SK-N-SH treated with all-trans-retinoic acid at 6 μM for 48 hours (cell line): ENCODE measurements at regions not wholly inside any gene's neighbourhood (a gene's known extent, or its start where the extent isn't known, plus 50 kb on each side); places are given as distances from the start of the nearest gene placed in this dataset.

Source experiments
- ARNTL ChIP-seq: fragments of 450-650 bp; formaldehyde crosslinking; IDR thresholded peaks from 2 replicates; pipeline ENCODE4 v1.5.0; 2020; ENCODE audit warnings: low read depth, mild to moderate bottlenecking, moderate library complexity, borderline replicate concordance
- OSR1 ChIP-seq: fragments of 250-450 bp; sonication (Bioruptor Pico); IDR thresholded peaks from 2 replicates; pipeline ENCODE4 v1.8.0; 2022; ENCODE audit warnings: moderate library complexity, mild to moderate bottlenecking, inconsistent platforms
- RARB ChIP-seq: fragments of 250-450 bp; sonication (Bioruptor Pico); IDR thresholded peaks from 2 replicates; pipeline ENCODE4 v1.8.0; 2021; ENCODE audit warnings: mild to moderate bottlenecking, moderate library complexity
- TCF4 ChIP-seq: fragments of 250-450 bp; sonication (Bioruptor Pico); IDR thresholded peaks from 2 replicates; pipeline ENCODE4 v1.8.0; 2021; ENCODE audit warnings: mild to moderate bottlenecking, moderate library complexity, borderline replicate concordance
- ZC3H10 ChIP-seq: fragments of 250-450 bp; sonication (Bioruptor Pico); IDR thresholded peaks from 2 replicates; pipeline ENCODE4 v1.5.1; 2021; ENCODE audit warnings: mild to moderate bottlenecking, moderate library complexity
- ZFP3 ChIP-seq: fragments of 250-450 bp; sonication (Bioruptor Pico); IDR thresholded peaks from 2 replicates; pipeline ENCODE4 v1.5.0; 2020; ENCODE audit warnings: mild to moderate bottlenecking, moderate library complexity
- ZFP30 ChIP-seq: fragments of 450-650 bp; formaldehyde crosslinking; IDR thresholded peaks from 2 replicates; pipeline ENCODE4 v1.5.0; 2022; ENCODE audit warnings: mild to moderate bottlenecking, moderate library complexity
- ZNF8 ChIP-seq: fragments of 450-650 bp; formaldehyde crosslinking; IDR thresholded peaks from 2 replicates; pipeline ENCODE4 v1.5.0; 2020; ENCODE audit warnings: mild to moderate bottlenecking, moderate library complexity
- TF ChIP-seq, protein P1 (sequence below): fragments of 250-450 bp; sonication (Bioruptor Pico); IDR thresholded peaks from 2 replicates; pipeline ENCODE4 v1.5.1; 2020; ENCODE audit warnings: low read depth, mild to moderate bottlenecking, moderate library complexity
- TF ChIP-seq, protein P2 (sequence below): fragments of 250-450 bp; sonication (Bioruptor Pico); IDR thresholded peaks from 2 replicates; pipeline ENCODE4 v1.8.0; 2020; ENCODE audit warnings: mild to moderate bottlenecking, moderate library complexity, borderline replicate concordance
- TF ChIP-seq, protein P3 (sequence below): fragments of 250-450 bp; sonication (Bioruptor Pico); IDR thresholded peaks from 2 replicates; pipeline ENCODE4 v1.5.1; 2021; ENCODE audit warnings: mild to moderate bottlenecking, moderate library complexity
- TF ChIP-seq, protein P4 (sequence below): fragments of 250-450 bp; sonication (Bioruptor Pico); IDR thresholded peaks from 2 replicates; pipeline ENCODE4 v1.5.0; 2020; ENCODE audit warnings: mild to moderate bottlenecking, moderate library complexity

DNA sequence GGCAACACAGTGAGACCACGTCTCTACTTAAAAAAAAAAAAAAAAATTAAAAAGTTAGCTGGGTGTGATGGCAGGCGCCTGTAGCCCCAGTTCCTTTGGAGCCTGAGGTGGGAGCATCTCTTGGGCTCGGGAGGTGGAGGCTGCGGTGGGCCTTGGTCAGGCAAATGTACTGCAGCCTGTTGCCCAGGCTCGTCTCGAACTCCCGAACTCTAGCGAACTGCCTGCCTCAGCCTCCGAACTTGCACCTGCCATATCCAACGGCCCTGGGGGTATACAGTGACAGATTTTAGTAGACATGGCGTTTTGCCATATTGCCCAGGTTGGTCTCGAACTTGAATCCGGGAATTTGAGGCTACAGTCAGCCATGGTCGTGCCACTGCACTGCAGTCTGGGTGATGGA lies 195.4 kb downstream of the ALG10 start:
- TF ChIP-seq ZFP30, result no peak
- no peak for TF ChIP-seq ARNTL (CRISPR knock-in tag)
- no peak for TF ChIP-seq ZC3H10 (CRISPR knock-in tag)
- TF ChIP-seq TCF4 (CRISPR knock-in tag), result no peak
- no peak for TF ChIP-seq RARB (CRISPR knock-in tag)
- no peak for TF ChIP-seq OSR1 (CRISPR knock-in tag)
- TF ChIP-seq ZNF8, result no peak
- TF ChIP-seq, protein P1, sequence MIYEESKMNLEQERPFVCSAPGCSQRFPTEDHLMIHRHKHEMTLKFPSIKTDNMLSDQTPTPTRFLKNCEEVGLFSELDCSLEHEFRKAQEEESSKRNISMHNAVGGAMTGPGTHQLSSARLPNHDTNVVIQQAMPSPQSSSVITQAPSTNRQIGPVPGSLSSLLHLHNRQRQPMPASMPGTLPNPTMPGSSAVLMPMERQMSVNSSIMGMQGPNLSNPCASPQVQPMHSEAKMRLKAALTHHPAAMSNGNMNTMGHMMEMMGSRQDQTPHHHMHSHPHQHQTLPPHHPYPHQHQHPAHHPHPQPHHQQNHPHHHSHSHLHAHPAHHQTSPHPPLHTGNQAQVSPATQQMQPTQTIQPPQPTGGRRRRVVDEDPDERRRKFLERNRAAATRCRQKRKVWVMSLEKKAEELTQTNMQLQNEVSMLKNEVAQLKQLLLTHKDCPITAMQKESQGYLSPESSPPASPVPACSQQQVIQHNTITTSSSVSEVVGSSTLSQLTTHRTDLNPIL, result no peak
- TF ChIP-seq, protein P2, sequence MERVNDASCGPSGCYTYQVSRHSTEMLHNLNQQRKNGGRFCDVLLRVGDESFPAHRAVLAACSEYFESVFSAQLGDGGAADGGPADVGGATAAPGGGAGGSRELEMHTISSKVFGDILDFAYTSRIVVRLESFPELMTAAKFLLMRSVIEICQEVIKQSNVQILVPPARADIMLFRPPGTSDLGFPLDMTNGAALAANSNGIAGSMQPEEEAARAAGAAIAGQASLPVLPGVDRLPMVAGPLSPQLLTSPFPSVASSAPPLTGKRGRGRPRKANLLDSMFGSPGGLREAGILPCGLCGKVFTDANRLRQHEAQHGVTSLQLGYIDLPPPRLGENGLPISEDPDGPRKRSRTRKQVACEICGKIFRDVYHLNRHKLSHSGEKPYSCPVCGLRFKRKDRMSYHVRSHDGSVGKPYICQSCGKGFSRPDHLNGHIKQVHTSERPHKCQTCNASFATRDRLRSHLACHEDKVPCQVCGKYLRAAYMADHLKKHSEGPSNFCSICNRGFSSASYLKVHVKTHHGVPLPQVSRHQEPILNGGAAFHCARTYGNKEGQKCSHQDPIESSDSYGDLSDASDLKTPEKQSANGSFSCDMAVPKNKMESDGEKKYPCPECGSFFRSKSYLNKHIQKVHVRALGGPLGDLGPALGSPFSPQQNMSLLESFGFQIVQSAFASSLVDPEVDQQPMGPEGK (CRISPR knock-in tag), result no peak
- TF ChIP-seq, protein P3, sequence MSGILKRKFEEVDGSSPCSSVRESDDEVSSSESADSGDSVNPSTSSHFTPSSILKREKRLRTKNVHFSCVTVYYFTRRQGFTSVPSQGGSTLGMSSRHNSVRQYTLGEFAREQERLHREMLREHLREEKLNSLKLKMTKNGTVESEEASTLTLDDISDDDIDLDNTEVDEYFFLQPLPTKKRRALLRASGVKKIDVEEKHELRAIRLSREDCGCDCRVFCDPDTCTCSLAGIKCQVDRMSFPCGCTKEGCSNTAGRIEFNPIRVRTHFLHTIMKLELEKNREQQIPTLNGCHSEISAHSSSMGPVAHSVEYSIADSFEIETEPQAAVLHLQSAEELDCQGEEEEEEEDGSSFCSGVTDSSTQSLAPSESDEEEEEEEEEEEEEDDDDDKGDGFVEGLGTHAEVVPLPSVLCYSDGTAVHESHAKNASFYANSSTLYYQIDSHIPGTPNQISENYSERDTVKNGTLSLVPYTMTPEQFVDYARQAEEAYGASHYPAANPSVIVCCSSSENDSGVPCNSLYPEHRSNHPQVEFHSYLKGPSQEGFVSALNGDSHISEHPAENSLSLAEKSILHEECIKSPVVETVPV, result no peak
- TF ChIP-seq, protein P4, sequence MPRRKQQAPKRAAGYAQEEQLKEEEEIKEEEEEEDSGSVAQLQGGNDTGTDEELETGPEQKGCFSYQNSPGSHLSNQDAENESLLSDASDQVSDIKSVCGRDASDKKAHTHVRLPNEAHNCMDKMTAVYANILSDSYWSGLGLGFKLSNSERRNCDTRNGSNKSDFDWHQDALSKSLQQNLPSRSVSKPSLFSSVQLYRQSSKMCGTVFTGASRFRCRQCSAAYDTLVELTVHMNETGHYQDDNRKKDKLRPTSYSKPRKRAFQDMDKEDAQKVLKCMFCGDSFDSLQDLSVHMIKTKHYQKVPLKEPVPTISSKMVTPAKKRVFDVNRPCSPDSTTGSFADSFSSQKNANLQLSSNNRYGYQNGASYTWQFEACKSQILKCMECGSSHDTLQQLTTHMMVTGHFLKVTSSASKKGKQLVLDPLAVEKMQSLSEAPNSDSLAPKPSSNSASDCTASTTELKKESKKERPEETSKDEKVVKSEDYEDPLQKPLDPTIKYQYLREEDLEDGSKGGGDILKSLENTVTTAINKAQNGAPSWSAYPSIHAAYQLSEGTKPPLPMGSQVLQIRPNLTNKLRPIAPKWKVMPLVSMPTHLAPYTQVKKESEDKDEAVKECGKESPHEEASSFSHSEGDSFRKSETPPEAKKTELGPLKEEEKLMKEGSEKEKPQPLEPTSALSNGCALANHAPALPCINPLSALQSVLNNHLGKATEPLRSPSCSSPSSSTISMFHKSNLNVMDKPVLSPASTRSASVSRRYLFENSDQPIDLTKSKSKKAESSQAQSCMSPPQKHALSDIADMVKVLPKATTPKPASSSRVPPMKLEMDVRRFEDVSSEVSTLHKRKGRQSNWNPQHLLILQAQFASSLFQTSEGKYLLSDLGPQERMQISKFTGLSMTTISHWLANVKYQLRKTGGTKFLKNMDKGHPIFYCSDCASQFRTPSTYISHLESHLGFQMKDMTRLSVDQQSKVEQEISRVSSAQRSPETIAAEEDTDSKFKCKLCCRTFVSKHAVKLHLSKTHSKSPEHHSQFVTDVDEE, result no peak
- TF ChIP-seq ZFP3 (CRISPR knock-in tag), result no peak
